Heart left ventricle (tissue), 13 donors: ENCODE measurements at regions not wholly inside any gene's neighbourhood (a gene's known extent, or its start where the extent isn't known, plus 50 kb on each side); places are given as distances from the start of the nearest gene placed in this dataset.
"Not testable (repeated sequence)": the region's sequence is repeated elsewhere in the genome, so short reads cannot be mapped to it uniquely, and the experiment has no call there.

Source experiments
- CTCF ChIP-seq, 12 donors: fragments of 200-600 bp; sonication (generic) in 4 of 12; IDR thresholded peaks; one replicate each; pipeline versions ENCODE4 v1.5.0 to v1.8.0; 2018 to 2022; ENCODE audit warnings: antibody characterized with exemption in 12 of 12, mild to moderate bottlenecking in 5 of 12
- POLR2A ChIP-seq, 2 donors: fragments of 450-650 bp; IDR thresholded peaks; one replicate each; pipeline ENCODE4 v1.6.1; 2017; ENCODE audit warnings: antibody characterized with exemption in 2 of 2, mild to moderate bottlenecking in 2 of 2, moderate library complexity in 2 of 2
- donor health status: ischemic (EF 13 %, LVEDD 7.1; RV severe dilation, severe dysfunction).
- donor health status: DM: no; HTN: yes; CAD: no.
- donor health status: DM: no; HTN: no; CAD: no.
- donor health status: ischemic (EF 25% LVEDD 6.9; RV normal size, moderate dysfunction).
- donor health status: ischemic (EF 25% LVEDD 5.7; RV mildly dilated, moderate dysfunction).
- donor health status: ischemic (EF 35%, LVEDD 5.7; RV mildly dilated, moderate dysfunction).
- donor health status: nonischemic (EF 11% LVEDD 7.7; RV severe dilation, severe dysfunction).
- donor health status: DM: yes; HTN: yes; CAD: no.
- donor health status: PGD.
- donor health status: ischemic (EF 29% LVEDD 5.4; RV normal size, mild dysfunction).
- donor health status: nonischemic (EF 23%, LVEDD 6.1; RV moderate dilation, normal function).

DNA sequence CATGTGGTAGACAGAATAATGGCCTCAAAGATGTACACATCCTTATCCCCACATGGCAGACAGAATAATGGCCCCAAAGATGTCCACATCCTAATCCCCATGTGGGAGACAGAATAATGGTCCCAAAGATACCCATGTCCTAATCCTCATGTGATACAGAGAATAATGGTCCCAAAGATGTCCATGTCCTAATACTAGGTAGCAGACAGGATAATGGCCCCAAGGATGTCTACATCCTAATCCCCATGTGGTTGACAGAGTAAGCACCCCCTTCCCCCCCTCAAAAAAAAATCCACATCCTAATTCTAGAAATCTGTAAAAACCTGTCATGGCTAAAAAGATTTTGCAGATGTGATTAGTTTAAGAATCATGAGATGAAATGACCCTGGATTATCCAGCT lies 4484.7 kb upstream of the OR11H1 start:
- TF ChIP-seq CTCF, POLR2A (IDR thresholded peaks at IDR 0.05): not testable (repeated sequence)
